ENCODE measurements at regions not wholly inside any gene's neighbourhood (a gene's known extent, or its start where the extent isn't known, plus 50 kb on each side); places are given as distances from the start of the nearest gene placed in this dataset.

DNA sequence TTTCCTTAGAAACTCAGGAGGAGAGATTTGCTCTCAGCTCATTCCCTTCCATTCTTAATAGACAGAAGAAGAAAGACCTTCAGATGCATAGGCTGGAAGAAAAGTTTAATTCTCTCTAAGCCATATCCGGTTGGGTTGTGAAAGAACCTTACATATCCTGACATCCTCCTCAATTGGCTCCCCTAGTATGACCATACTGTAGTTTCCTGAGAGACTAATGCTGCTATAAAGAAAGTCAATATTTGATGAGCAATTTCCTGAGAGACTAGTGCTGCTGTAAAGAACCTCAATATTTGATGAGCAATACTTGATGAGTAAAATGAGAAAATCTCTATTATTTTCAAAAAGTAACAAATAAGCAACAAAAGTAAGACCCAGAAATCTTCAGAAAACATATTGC is 888.5 kb upstream of the SORCS1 start:
- H4K20me1 ChIP-seq (ENCODE audit: control insufficient read depth, extremely low read depth, insufficient read depth, low read length) = no peaks in the 10 kb centered on the region
- H3K36me3 ChIP-seq (ENCODE audit: control insufficient read depth, insufficient read depth, low read length) = no peaks in the 10 kb centered on the region
- DNase-seq (ENCODE audit: low read depth in 2 of 2) = no peak
- no peak overlapping the region for H2AFZ ChIP-seq (ENCODE audit: low read length)
- no peak overlapping the region for H3K4me3 ChIP-seq (replicated peaks in 1 of 4; ENCODE audit: control extremely low read depth in 1 of 4, insufficient read depth in 1 of 4, low read depth in 3 of 4, low read length in 4 of 4)
- TF ChIP-seq, protein P1, sequence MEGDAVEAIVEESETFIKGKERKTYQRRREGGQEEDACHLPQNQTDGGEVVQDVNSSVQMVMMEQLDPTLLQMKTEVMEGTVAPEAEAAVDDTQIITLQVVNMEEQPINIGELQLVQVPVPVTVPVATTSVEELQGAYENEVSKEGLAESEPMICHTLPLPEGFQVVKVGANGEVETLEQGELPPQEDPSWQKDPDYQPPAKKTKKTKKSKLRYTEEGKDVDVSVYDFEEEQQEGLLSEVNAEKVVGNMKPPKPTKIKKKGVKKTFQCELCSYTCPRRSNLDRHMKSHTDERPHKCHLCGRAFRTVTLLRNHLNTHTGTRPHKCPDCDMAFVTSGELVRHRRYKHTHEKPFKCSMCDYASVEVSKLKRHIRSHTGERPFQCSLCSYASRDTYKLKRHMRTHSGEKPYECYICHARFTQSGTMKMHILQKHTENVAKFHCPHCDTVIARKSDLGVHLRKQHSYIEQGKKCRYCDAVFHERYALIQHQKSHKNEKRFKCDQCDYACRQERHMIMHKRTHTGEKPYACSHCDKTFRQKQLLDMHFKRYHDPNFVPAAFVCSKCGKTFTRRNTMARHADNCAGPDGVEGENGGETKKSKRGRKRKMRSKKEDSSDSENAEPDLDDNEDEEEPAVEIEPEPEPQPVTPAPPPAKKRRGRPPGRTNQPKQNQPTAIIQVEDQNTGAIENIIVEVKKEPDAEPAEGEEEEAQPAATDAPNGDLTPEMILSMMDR (conservative IDR thresholded peaks at IDR 0.05 in 1 of 2, IDR thresholded peaks at IDR 0.05 in 1 of 2; ENCODE audit: low read depth in 1 of 2, low read length in 2 of 2) = no peak
- no peak for TF ChIP-seq EZH2 (IDR thresholded peaks at IDR 0.05; ENCODE audit: low read length, missing control alignments)
- no peak overlapping the region for H3K9ac ChIP-seq (ENCODE audit: insufficient read depth, low read length)
- no peaks in the 10 kb centered on the region for H3K79me2 ChIP-seq (ENCODE audit: control insufficient read depth, insufficient read depth, low read length)
- H3K9me3 ChIP-seq (ENCODE audit: control insufficient read depth, insufficient read depth, low read depth, low read length) = no peaks in the 10 kb centered on the region
- no peaks in the 10 kb centered on the region for H3K4me1 ChIP-seq (ENCODE audit: control insufficient read depth, extremely low read depth, insufficient read depth, low read length)
- H3K27ac ChIP-seq (ENCODE audit: insufficient read depth, low read length) = no peak overlapping the region
- H3K4me2 ChIP-seq (ENCODE audit: extremely low read depth, insufficient read depth, low read length) = no peak overlapping the region
- H3K27me3 ChIP-seq (ENCODE audit: control insufficient read depth, insufficient read depth, low read length) = no peaks in the 10 kb centered on the region

DNA sequence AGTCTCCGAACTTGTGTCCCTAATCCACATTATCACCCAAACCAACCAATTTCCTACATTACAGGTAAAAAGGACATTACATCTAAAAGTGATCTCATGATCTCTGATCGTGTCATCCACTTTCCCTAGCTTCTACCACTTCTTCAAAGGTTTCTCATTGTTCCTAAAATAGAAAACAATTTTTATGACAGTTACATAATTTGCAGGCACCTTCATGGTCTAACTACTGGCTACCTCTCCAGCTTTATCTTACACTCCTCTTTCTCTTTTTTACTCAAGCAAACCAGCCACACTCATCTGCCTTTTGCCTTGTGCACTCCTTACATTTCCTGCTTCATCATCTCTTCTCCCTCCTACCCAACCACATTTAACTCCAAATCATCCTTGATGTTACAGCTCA is 886.7 kb upstream of the SORCS1 start:
- Histone ChIP-seq H3K79me2 (ENCODE audit: control insufficient read depth, insufficient read depth, low read length) (no peaks in the 10 kb centered on the region), H3K9ac (ENCODE audit: insufficient read depth, low read length) (no peak overlapping the region), H3K4me2 (ENCODE audit: extremely low read depth, insufficient read depth, low read length) (no peak overlapping the region), H2AFZ (ENCODE audit: low read length) (no peak overlapping the region), H3K36me3 (ENCODE audit: control insufficient read depth, insufficient read depth, low read length) (no peaks in the 10 kb centered on the region), H3K9me3 (ENCODE audit: control insufficient read depth, insufficient read depth, low read depth, low read length) (no peaks in the 10 kb centered on the region), H3K4me3 (replicated peaks in 1 of 4; ENCODE audit: control extremely low read depth in 1 of 4, insufficient read depth in 1 of 4, low read depth in 3 of 4, low read length in 4 of 4) (no peak overlapping the region), H4K20me1 (ENCODE audit: control insufficient read depth, extremely low read depth, insufficient read depth, low read length) (no peaks in the 10 kb centered on the region), H3K27ac (ENCODE audit: insufficient read depth, low read length) (no peak overlapping the region), H3K27me3 (ENCODE audit: control insufficient read depth, insufficient read depth, low read length) (no peaks in the 10 kb centered on the region), H3K4me1 (ENCODE audit: control insufficient read depth, extremely low read depth, insufficient read depth, low read length) (no peaks in the 10 kb centered on the region)
- TF ChIP-seq, protein P1 (conservative IDR thresholded peaks at IDR 0.05 in 1 of 2, IDR thresholded peaks at IDR 0.05 in 1 of 2; ENCODE audit: low read depth in 1 of 2, low read length in 2 of 2) = no peak
- no peak for TF ChIP-seq EZH2 (IDR thresholded peaks at IDR 0.05; ENCODE audit: low read length, missing control alignments)
- DNase-seq (ENCODE audit: low read depth in 2 of 2) = no peak

DNA sequence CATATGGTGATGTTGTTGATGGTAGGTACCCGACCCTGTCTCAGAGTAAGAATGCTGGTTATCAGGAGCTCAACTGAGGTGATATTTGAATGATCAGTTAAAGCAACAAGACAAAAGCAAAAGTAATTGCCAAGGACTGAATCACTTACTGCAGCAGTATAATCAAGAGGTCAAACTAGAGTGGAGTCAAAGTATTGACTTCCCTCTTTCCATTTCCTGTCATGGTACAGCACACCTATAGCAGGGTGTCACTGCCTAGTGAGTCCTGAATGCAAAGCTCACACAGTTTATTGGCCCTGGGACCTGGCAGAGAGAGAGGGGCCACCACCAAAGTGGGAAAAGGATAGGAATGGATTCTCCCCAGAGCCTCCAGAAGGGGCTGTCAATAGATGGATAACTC is 886.1 kb upstream of the SORCS1 start:
- Histone ChIP-seq H3K27me3 (ENCODE audit: control insufficient read depth, insufficient read depth, low read length) (no peaks in the 10 kb centered on the region), H3K27ac (ENCODE audit: insufficient read depth, low read length) (no peak overlapping the region), H3K79me2 (ENCODE audit: control insufficient read depth, insufficient read depth, low read length) (no peaks in the 10 kb centered on the region), H2AFZ (ENCODE audit: low read length) (no peak overlapping the region), H3K9ac (ENCODE audit: insufficient read depth, low read length) (no peak overlapping the region), H3K4me2 (ENCODE audit: extremely low read depth, insufficient read depth, low read length) (no peak overlapping the region), H3K4me1 (ENCODE audit: control insufficient read depth, extremely low read depth, insufficient read depth, low read length) (no peaks in the 10 kb centered on the region), H3K36me3 (ENCODE audit: control insufficient read depth, insufficient read depth, low read length) (no peaks in the 10 kb centered on the region), H3K4me3 (replicated peaks in 1 of 4; ENCODE audit: control extremely low read depth in 1 of 4, insufficient read depth in 1 of 4, low read depth in 3 of 4, low read length in 4 of 4) (no peak overlapping the region), H3K9me3 (ENCODE audit: control insufficient read depth, insufficient read depth, low read depth, low read length) (no peaks in the 10 kb centered on the region), H4K20me1 (ENCODE audit: control insufficient read depth, extremely low read depth, insufficient read depth, low read length) (no peaks in the 10 kb centered on the region)
- DNase-seq (ENCODE audit: low read depth in 2 of 2) = no peak
- TF ChIP-seq EZH2 (IDR thresholded peaks at IDR 0.05; ENCODE audit: low read length, missing control alignments) = no peak
- TF ChIP-seq, protein P1 (conservative IDR thresholded peaks at IDR 0.05 in 1 of 2, IDR thresholded peaks at IDR 0.05 in 1 of 2; ENCODE audit: low read depth in 1 of 2, low read length in 2 of 2) = no peak

All from fibroblast of lung (primary cell).